ENCODE measurements at regions not wholly inside any gene's neighbourhood (a gene's known extent, or its start where the extent isn't known, plus 50 kb on each side); places are given as distances from the start of the nearest gene placed in this dataset.

DNA sequence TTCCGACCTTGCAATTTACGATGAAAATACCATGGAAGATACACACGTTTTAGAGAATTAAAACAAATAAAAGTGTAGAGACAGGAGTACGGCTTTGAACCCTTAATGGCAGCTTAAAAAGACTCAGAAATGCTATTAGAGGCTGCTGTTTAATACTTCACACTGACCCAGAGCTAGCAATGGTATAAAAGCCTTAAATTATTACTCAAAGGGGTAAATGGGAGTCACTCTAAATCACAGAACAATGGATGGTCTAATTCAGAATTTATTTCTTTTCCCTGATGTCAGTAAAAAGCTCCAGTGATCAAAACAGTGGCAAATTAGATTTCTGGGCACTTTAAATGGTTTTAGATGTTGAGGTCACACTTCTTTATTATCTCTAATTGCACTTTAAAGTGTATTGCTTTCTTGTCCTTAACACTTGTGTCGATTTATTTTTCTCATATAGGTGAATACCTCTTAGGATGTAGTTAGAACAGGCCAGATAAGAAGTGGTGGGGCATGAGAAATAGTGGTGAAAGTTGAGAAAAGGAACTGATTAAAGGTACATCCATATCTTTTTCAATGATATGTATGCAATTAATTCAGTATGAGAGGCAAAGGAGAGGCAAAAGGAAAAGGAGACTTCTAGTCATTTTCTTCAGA, 252.4 kb upstream of the ANKRD50 start:
- no peak for TF ChIP-seq IKZF2 (IDR thresholded peaks at IDR 0.05)
- no peak for TF ChIP-seq POLR2A (IDR thresholded peaks at IDR 0.05; ENCODE audit: low read depth, low read length)
- TF ChIP-seq, protein P1, sequence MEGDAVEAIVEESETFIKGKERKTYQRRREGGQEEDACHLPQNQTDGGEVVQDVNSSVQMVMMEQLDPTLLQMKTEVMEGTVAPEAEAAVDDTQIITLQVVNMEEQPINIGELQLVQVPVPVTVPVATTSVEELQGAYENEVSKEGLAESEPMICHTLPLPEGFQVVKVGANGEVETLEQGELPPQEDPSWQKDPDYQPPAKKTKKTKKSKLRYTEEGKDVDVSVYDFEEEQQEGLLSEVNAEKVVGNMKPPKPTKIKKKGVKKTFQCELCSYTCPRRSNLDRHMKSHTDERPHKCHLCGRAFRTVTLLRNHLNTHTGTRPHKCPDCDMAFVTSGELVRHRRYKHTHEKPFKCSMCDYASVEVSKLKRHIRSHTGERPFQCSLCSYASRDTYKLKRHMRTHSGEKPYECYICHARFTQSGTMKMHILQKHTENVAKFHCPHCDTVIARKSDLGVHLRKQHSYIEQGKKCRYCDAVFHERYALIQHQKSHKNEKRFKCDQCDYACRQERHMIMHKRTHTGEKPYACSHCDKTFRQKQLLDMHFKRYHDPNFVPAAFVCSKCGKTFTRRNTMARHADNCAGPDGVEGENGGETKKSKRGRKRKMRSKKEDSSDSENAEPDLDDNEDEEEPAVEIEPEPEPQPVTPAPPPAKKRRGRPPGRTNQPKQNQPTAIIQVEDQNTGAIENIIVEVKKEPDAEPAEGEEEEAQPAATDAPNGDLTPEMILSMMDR (IDR thresholded peaks at IDR 0.05 in 2 of 3, conservative IDR thresholded peaks at IDR 0.05 in 1 of 3; ENCODE audit: control insufficient read depth in 2 of 3, extremely low read depth in 1 of 3, insufficient read depth in 1 of 3, low read depth in 3 of 3, low read length in 3 of 3), result no peak
- no peak for TF ChIP-seq RCOR1 (conservative IDR thresholded peaks at IDR 0.05; ENCODE audit: low read depth, low read length)
- TF ChIP-seq FOXK2 (IDR thresholded peaks at IDR 0.05), result no peak
- no peak for TF ChIP-seq SMC3 (IDR thresholded peaks at IDR 0.05; ENCODE audit: borderline replicate concordance, low read length)

Data from GM12878 (cell line).